H9 (cell line): ENCODE measurements at regions not wholly inside any gene's neighbourhood (a gene's known extent, or its start where the extent isn't known, plus 50 kb on each side); places are given as distances from the start of the nearest gene placed in this dataset.

Experiments used
- DNase-seq: peaks from one replicate; pipeline ENCODE4 v3.0.0-alpha.2; 2017
- H2AFZ ChIP-seq: one replicate; pipeline ENCODE4 v1.6.1; 2013; ENCODE audit warnings: mild to moderate bottlenecking, low read length, control low read depth, moderate library complexity
- H2AK5ac ChIP-seq: 2 replicates; pipeline ENCODE4 v1.6.1; 2013; ENCODE audit warnings: low read length, control low read depth, mixed read lengths; ENCODE audit not compliant: insufficient read length
- H2BK120ac ChIP-seq: one replicate; pipeline ENCODE4 v1.6.1; 2013; ENCODE audit warnings: low read depth, mild to moderate bottlenecking, low read length, control low read depth, inconsistent platforms; ENCODE audit not compliant: poor library complexity, severe bottlenecking
- H2BK12ac ChIP-seq: 2 replicates; pipeline ENCODE4 v1.6.1; 2013; ENCODE audit warnings: low read length, control low read depth, mixed read lengths, low read depth; ENCODE audit not compliant: insufficient read length
- H2BK15ac ChIP-seq: 2 replicates; pipeline ENCODE4 v1.6.1; 2013; ENCODE audit warnings: low read depth, low read length, control low read depth
- H2BK20ac ChIP-seq: one replicate; pipeline ENCODE4 v1.6.1; 2013; ENCODE audit warnings: low read depth, mild to moderate bottlenecking, low read length, control low read depth, inconsistent platforms; ENCODE audit not compliant: poor library complexity, severe bottlenecking
- H2BK5ac ChIP-seq: 2 replicates; pipeline ENCODE4 v1.6.1; 2013; ENCODE audit warnings: low read length, control low read depth, mixed read lengths; ENCODE audit not compliant: insufficient read length
- H3K14ac ChIP-seq: 2 replicates; pipeline ENCODE4 v1.6.1; 2013; ENCODE audit warnings: low read length, control low read depth; ENCODE audit not compliant: insufficient read depth
- H3K18ac ChIP-seq: 2 replicates; pipeline ENCODE4 v1.6.1; 2013; ENCODE audit warnings: low read depth, mild to moderate bottlenecking, mixed read lengths, low read length, control low read depth; ENCODE audit not compliant: insufficient read length
- H3K23ac ChIP-seq: 2 replicates; pipeline ENCODE4 v1.6.1; 2013; ENCODE audit warnings: low read length, control low read depth, mixed read lengths, low read depth; ENCODE audit not compliant: insufficient read length
- H3K23me2 ChIP-seq: 2 replicates; pipeline ENCODE4 v1.6.1; 2013; ENCODE audit warnings: low read depth, mild to moderate bottlenecking, mixed read lengths, low read length, control low read depth; ENCODE audit not compliant: insufficient read length, poor library complexity, severe bottlenecking
- H3K27ac ChIP-seq: 2 replicates; pipeline ENCODE4 v1.5.1; 2013; ENCODE audit warnings: low read length, control low read depth, mixed read lengths, low read depth; ENCODE audit not compliant: insufficient read length
- H3K27me3 ChIP-seq: 2 replicates; pipeline ENCODE4 v1.6.1; 2013; ENCODE audit warnings: low read length, control low read depth, inconsistent platforms; ENCODE audit not compliant: insufficient read depth
- H3K4ac ChIP-seq: 2 replicates; pipeline ENCODE4 v1.6.1; 2013; ENCODE audit warnings: low read depth, mild to moderate bottlenecking, control low read depth, inconsistent platforms, low read length, moderate library complexity
- H3K4me1 ChIP-seq: 2 replicates; pipeline ENCODE4 v1.6.1; 2013; ENCODE audit warnings: low read length, control low read depth, inconsistent platforms; ENCODE audit not compliant: insufficient read depth
- H3K4me2 ChIP-seq: 2 replicates; pipeline ENCODE4 v1.6.1; 2013; ENCODE audit warnings: low read length, control low read depth, mixed read lengths; ENCODE audit not compliant: insufficient read length, insufficient read depth
- H3K56ac ChIP-seq: 2 replicates; pipeline ENCODE4 v1.6.1; 2013; ENCODE audit warnings: low read depth, mild to moderate bottlenecking, mixed read lengths, low read length, control low read depth; ENCODE audit not compliant: insufficient read length
- H3K79me1 ChIP-seq: 2 replicates; pipeline ENCODE4 v1.6.1; 2013; ENCODE audit warnings: low read depth, mild to moderate bottlenecking, moderate library complexity, low read length, control low read depth, inconsistent platforms; ENCODE audit not compliant: insufficient read depth, poor library complexity, severe bottlenecking
- H3K79me2 ChIP-seq: 2 replicates; pipeline ENCODE4 v1.6.1; 2013; ENCODE audit warnings: low read length, control low read depth, inconsistent platforms; ENCODE audit not compliant: insufficient read depth
- H3K9ac ChIP-seq: 2 replicates; pipeline ENCODE4 v1.6.1; 2013; ENCODE audit warnings: low read length, control low read depth, mixed read lengths; ENCODE audit not compliant: insufficient read length; ENCODE audit errors: extremely low read depth
- H3K9me3 ChIP-seq: one replicate; pipeline ENCODE4 v1.6.1; 2013; ENCODE audit warnings: low read depth, low read length, inconsistent platforms; ENCODE audit not compliant: control insufficient read depth
- H3T11ph ChIP-seq: one replicate; pipeline ENCODE4 v1.6.1; 2013; ENCODE audit warnings: mild to moderate bottlenecking, low read length, control low read depth, inconsistent platforms
- H4K20me1 ChIP-seq: one replicate; pipeline ENCODE4 v1.6.1; 2013; ENCODE audit not compliant: control insufficient read depth, insufficient read length, insufficient read depth
- H4K5ac ChIP-seq: 2 replicates; pipeline ENCODE4 v1.6.1; 2013; ENCODE audit warnings: low read depth, mild to moderate bottlenecking, mixed read lengths, low read length, control low read depth; ENCODE audit not compliant: insufficient read length
- H4K8ac ChIP-seq: replicated peaks from 2 replicates; pipeline ENCODE4 v1.6.1; 2013; ENCODE audit warnings: low read length, control low read depth, mixed read lengths, low read depth; ENCODE audit not compliant: insufficient read length
- H4K91ac ChIP-seq: 2 replicates; pipeline ENCODE4 v1.6.1; 2013; ENCODE audit warnings: low read depth, mild to moderate bottlenecking, moderate library complexity, mixed read lengths, low read length, control low read depth; ENCODE audit not compliant: insufficient read length
- H3K27ac Mint-ChIP-seq, 3 experiments: 2 replicates in 2 of 3; 3 replicates in 1 of 3; pipeline ENCODE4 v1.8.0; 2020 to 2021; ENCODE audit warnings: mixed read lengths in 3 of 3, mild to moderate bottlenecking in 1 of 3, moderate library complexity in 1 of 3
- H3K27me3 Mint-ChIP-seq: 2 replicates; pipeline ENCODE4 v1.8.0; 2021; ENCODE audit warnings: low read depth, mild to moderate bottlenecking, moderate library complexity, mixed read lengths
- H3K36me3 Mint-ChIP-seq, 3 experiments: 2 replicates in 2 of 3; 3 replicates in 1 of 3; pipeline ENCODE4 v1.8.0; 2020 to 2021; ENCODE audit warnings: low read depth in 3 of 3, mixed read lengths in 3 of 3; ENCODE audit not compliant: insufficient read depth in 1 of 3
- H3K4me1 Mint-ChIP-seq, 2 experiments: 2 replicates each; pipeline ENCODE4 v1.8.0; 2020; ENCODE audit warnings: mixed read lengths in 2 of 2
- H3K4me3 Mint-ChIP-seq, 2 experiments: 2 replicates in 1 of 2; 3 replicates in 1 of 2; pipeline ENCODE4 v1.8.0; 2020 to 2021; ENCODE audit warnings: mild to moderate bottlenecking in 2 of 2, mixed read lengths in 2 of 2, moderate library complexity in 1 of 2
- H3K9me3 Mint-ChIP-seq, 2 experiments: 2 replicates in 1 of 2; 3 replicates in 1 of 2; pipeline ENCODE4 v1.8.0; 2020; ENCODE audit warnings: mild to moderate bottlenecking in 2 of 2, mixed read lengths in 2 of 2, moderate library complexity in 1 of 2
- CTCF ChIP-seq: fragments of 200-600 bp; sonication (generic); conservative IDR thresholded peaks from 3 replicates; pipeline ENCODE4 v1.8.0; 2021; ENCODE audit warnings: antibody characterized with exemption, mild to moderate bottlenecking
- WGBS: extraction: QIAGEN DNeasy Blood & Tissue Kit; methylation state at CpG from one replicate; pipeline ENCODE4 v1.1.7; 2013; ENCODE audit warnings: missing lambda C conversion rate, low lambda C conversion rate, mixed read lengths; ENCODE audit not compliant: insufficient read length; ENCODE audit errors: extremely low coverage; 5-methylcytosine and 5-hydroxymethylcytosine counted together

GRCh38 chr1:4213366-4213973, 313.4 kb upstream of the C1orf174 start:
- no peak overlapping the region for H2BK20ac ChIP-seq
- H3K4me1 Mint-ChIP-seq, result peaks cover 24 to 27% of the 10 kb centered on the region in 2 experiments
- peak overlapping the region in 1 of 3 experiments; percentile 70; a peak in 1 of 7 replicates for H3K27ac Mint-ChIP-seq
- H3K27me3 Mint-ChIP-seq, result peaks cover 22% of the 10 kb centered on the region
- H2BK15ac ChIP-seq, result no peak overlapping the region
- H2BK120ac ChIP-seq, result no peak overlapping the region
- no peak overlapping the region for H3K18ac ChIP-seq
- H2BK5ac ChIP-seq, result no peak overlapping the region
- H4K8ac ChIP-seq, result no peak overlapping the region
- H4K5ac ChIP-seq, result no peak overlapping the region
- H3K36me3 Mint-ChIP-seq, result peaks cover 0 to 2% (median 1%) of the 10 kb centered on the region in 3 experiments; a peak in 1 of 7 replicates
- H3K23ac ChIP-seq, result no peak overlapping the region
- H2AFZ ChIP-seq, result no peak overlapping the region
- no peaks in the 10 kb centered on the region for H4K20me1 ChIP-seq
- H3K4me2 ChIP-seq, result no peak overlapping the region
- H3K56ac ChIP-seq, result no peak overlapping the region
- H3K27ac ChIP-seq, result no peak overlapping the region
- H3K9me3 ChIP-seq, result no peaks in the 10 kb centered on the region
- TF ChIP-seq CTCF, result no peak
- H3K14ac ChIP-seq, result no peak overlapping the region
- H3K79me1 ChIP-seq, result no peaks in the 10 kb centered on the region
- H3K4me1 ChIP-seq, result no peaks in the 10 kb centered on the region; the same call in 1 of the 2 replicates
- H3K27me3 ChIP-seq, result no peaks in the 10 kb centered on the region
- H2BK12ac ChIP-seq, result no peak overlapping the region
- H2AK5ac ChIP-seq, result no peak overlapping the region
- no peak overlapping the region for H3K9ac ChIP-seq
- no peak overlapping the region for H3T11ph ChIP-seq
- WGBS, result no CpG with 5 or more reads among the region's 18 CpGs
- peaks cover 15 to 16% of the 10 kb centered on the region in 2 experiments; a peak in 4 of 5 replicates for H3K9me3 Mint-ChIP-seq
- no peak for DNase-seq
- no peak overlapping the region for H4K91ac ChIP-seq
- peak overlapping the region in 1 of 2 experiments; percentile 2; a peak in 1 of 5 replicates for H3K4me3 Mint-ChIP-seq
- no peaks in the 10 kb centered on the region for H3K79me2 ChIP-seq
- H3K23me2 ChIP-seq, result no peaks in the 10 kb centered on the region
- no peak overlapping the region for H3K4ac ChIP-seq
